ENCODE measurements at regions not wholly inside any gene's neighbourhood (a gene's known extent, or its start where the extent isn't known, plus 50 kb on each side); places are given as distances from the start of the nearest gene placed in this dataset.
"Not testable (repeated sequence)": the region's sequence is repeated elsewhere in the genome, so short reads cannot be mapped to it uniquely, and the experiment has no call there.

- DNase-seq (ENCODE audit: low spot score) = no peak
Measured at GRCh38 chr10:81575036-81575435, 300.0 kb upstream of the NRG3 start.

- no peak for DNase-seq (ENCODE audit: low spot score)
Measured at GRCh38 chr10:81576336-81576735, 298.7 kb upstream of the NRG3 start.

GRCh38 chr10:81594991-81595390 is 280.0 kb upstream of the NRG3 start:
- no peak for DNase-seq (ENCODE audit: low spot score)

GRCh38 chr10:81600185-81600584 is 274.8 kb upstream of the NRG3 start:
- DNase-seq (ENCODE audit: low spot score) = no peak

GRCh38 chr10:81603106-81603620 is 271.8 kb upstream of the NRG3 start:
- no peak for DNase-seq (ENCODE audit: low spot score)

GRCh38 chr10:81644485-81644884 is 230.5 kb upstream of the NRG3 start:
- not testable (repeated sequence) for DNase-seq (ENCODE audit: low spot score)

GRCh38 chr10:81655986-81656385 is 219.0 kb upstream of the NRG3 start:
- no peak for DNase-seq (ENCODE audit: low spot score)

- no peak for DNase-seq (ENCODE audit: low spot score)
Measured at GRCh38 chr10:81662837-81663236, 212.2 kb upstream of the NRG3 start.

GRCh38 chr10:81664800-81665199 is 210.2 kb upstream of the NRG3 start:
- not testable (repeated sequence) for DNase-seq (ENCODE audit: low spot score)

- DNase-seq (ENCODE audit: low spot score) = no peak
Measured at GRCh38 chr10:81674941-81675340, 200.1 kb upstream of the NRG3 start.

GRCh38 chr10:81679291-81679690 is 195.7 kb upstream of the NRG3 start:
- no peak for DNase-seq (ENCODE audit: low spot score)

- no peak for DNase-seq (ENCODE audit: low spot score)
Measured at GRCh38 chr10:81680359-81680758, 194.6 kb upstream of the NRG3 start.

- no peak for DNase-seq (ENCODE audit: low spot score)
Measured at GRCh38 chr10:81688459-81688858, 186.5 kb upstream of the NRG3 start.

- DNase-seq (ENCODE audit: low spot score) = no peak
Measured at GRCh38 chr10:81696609-81697388, 178.2 kb upstream of the NRG3 start.

- DNase-seq (ENCODE audit: low spot score) = no peak
Measured at GRCh38 chr10:81704596-81704995, 170.4 kb upstream of the NRG3 start.

GRCh38 chr10:81708416-81708815 is 166.6 kb upstream of the NRG3 start:
- DNase-seq (ENCODE audit: low spot score) = no peak

- DNase-seq (ENCODE audit: low spot score) = no peak
Measured at GRCh38 chr10:81708929-81709328, 166.1 kb upstream of the NRG3 start.

GRCh38 chr10:81722399-81722798 is 152.6 kb upstream of the NRG3 start:
- no peak for DNase-seq (ENCODE audit: low spot score)

GRCh38 chr10:81724431-81724830 is 150.6 kb upstream of the NRG3 start:
- DNase-seq (ENCODE audit: low spot score) = no peak

GRCh38 chr10:81725851-81726250 is 149.1 kb upstream of the NRG3 start:
- DNase-seq (ENCODE audit: low spot score) = no peak

GRCh38 chr10:81728692-81729091 is 146.3 kb upstream of the NRG3 start:
- DNase-seq (ENCODE audit: low spot score) = no peak

- no peak for DNase-seq (ENCODE audit: low spot score)
Measured at GRCh38 chr10:81730891-81731290, 144.1 kb upstream of the NRG3 start.

GRCh38 chr10:81733542-81733941 is 141.5 kb upstream of the NRG3 start:
- no peak for DNase-seq (ENCODE audit: low spot score)

- DNase-seq (ENCODE audit: low spot score) = not testable (repeated sequence)
Measured at GRCh38 chr10:81735167-81735566, 139.8 kb upstream of the NRG3 start.
